NT2/D1 (cell line): ENCODE measurements at regions not wholly inside any gene's neighbourhood (a gene's known extent, or its start where the extent isn't known, plus 50 kb on each side); places are given as distances from the start of the nearest gene placed in this dataset.

Experiments
- SUZ12 ChIP-seq: IDR thresholded peaks from 2 replicates; pipeline ENCODE4 v1.6.1; 2011; ENCODE audit not compliant: insufficient read length, insufficient read depth; ENCODE audit errors: extremely low read depth
- YY1 ChIP-seq: IDR thresholded peaks from 2 replicates; pipeline ENCODE4 v1.6.1; 2011; ENCODE audit not compliant: insufficient read length, insufficient read depth

DNA sequence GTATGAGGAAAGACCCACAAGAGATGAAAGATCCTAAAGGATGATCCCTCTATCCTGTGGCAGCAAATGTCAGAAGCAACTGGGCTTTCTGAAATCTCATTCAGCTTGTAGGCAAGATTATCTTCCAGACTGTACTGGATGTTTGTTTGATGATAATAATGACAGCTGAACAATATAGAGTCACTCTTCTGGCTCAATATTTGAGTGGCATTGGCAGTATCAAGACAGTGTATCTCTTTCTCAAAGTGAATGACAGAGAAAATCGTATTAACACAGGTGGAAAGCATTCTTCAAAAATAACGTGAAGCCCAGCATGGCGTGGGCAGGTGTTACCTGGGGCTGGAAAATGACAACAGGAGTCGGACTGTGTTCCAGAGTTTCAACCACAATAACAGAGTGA is 114.5 kb downstream of the GPR37 start:
- TF ChIP-seq YY1 (no peak), SUZ12 (no peak)
